Stomach (tissue), 4 donors: ENCODE measurements at regions not wholly inside any gene's neighbourhood (a gene's known extent, or its start where the extent isn't known, plus 50 kb on each side); places are given as distances from the start of the nearest gene placed in this dataset.

ENCODE experiments used
- CTCF ChIP-seq, 7 experiments: fragments of 450-650 bp in 4 of 7; fragments of 200-600 bp in 3 of 7; sonication (generic) in 3 of 7; IDR thresholded peaks; one replicate each; pipeline ENCODE4 v1.5.1; 2016 to 2019; ENCODE audit warnings: antibody characterized with exemption in 7 of 7, control low read depth in 2 of 7, mild to moderate bottlenecking in 1 of 7
- EP300 ChIP-seq: sonication (generic); formaldehyde crosslinking; IDR thresholded peaks from one replicate; pipeline ENCODE4 v1.6.1; 2017; ENCODE audit warnings: antibody characterized with exemption
- POLR2A ChIP-seq, 4 donors: fragments of 450-650 bp; IDR thresholded peaks; one replicate each; pipeline ENCODE4 v1.6.1; 2016; ENCODE audit warnings: antibody characterized with exemption in 4 of 4, control low read depth in 2 of 4, mild to moderate bottlenecking in 1 of 4, moderate library complexity in 1 of 4
- POLR2AphosphoS5 ChIP-seq, 3 donors: sonication (generic); formaldehyde crosslinking; IDR thresholded peaks; one replicate each; pipeline ENCODE4 v1.6.1; 2016; ENCODE audit warnings: antibody characterized with exemption in 3 of 3

DNA sequence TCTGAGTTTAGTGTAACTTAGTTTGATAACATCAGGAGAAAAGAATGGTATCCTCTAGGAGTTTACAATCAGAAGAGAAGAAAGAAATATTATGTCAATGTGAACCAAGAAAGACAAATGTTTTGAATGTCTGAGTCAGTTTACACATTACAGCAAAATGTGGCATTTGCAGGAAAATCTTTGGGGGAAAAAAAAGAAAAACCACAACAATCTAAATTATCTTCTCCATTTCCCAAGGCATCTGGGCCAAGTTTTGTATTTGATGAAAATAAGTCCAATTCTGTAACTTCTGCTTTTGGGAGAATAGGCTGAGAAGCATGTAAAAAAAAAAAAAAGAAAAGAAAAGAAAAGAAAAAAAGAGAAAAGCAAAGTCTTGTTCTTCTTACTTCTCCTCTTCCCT is 58.8 kb upstream of the FLRT2 start:
- no peak for TF ChIP-seq POLR2AphosphoS5 (IDR thresholded peaks at IDR 0.05)
- TF ChIP-seq CTCF (IDR thresholded peaks at IDR 0.05) = no peak
- no peak for TF ChIP-seq POLR2A (IDR thresholded peaks at IDR 0.05)
- no peak for TF ChIP-seq EP300
